ENCODE measurements at regions not wholly inside any gene's neighbourhood (a gene's known extent, or its start where the extent isn't known, plus 50 kb on each side); places are given as distances from the start of the nearest gene placed in this dataset.

- TF ChIP-seq CTCF (IDR thresholded peaks at IDR 0.05) (no peak), POLR2A (IDR thresholded peaks at IDR 0.05) (no peak)
These were observed 262.5 kb upstream of the C9orf72 start for GRCh38 chr9:27835746-27836145.

Measured in right lobe of liver (tissue), 4 donors.